ENCODE measurements at regions not wholly inside any gene's neighbourhood (a gene's known extent, or its start where the extent isn't known, plus 50 kb on each side); places are given as distances from the start of the nearest gene placed in this dataset.
"Not testable (repeated sequence)": the region's sequence is repeated elsewhere in the genome, so short reads cannot be mapped to it uniquely, and the experiment has no call there.

DNA sequence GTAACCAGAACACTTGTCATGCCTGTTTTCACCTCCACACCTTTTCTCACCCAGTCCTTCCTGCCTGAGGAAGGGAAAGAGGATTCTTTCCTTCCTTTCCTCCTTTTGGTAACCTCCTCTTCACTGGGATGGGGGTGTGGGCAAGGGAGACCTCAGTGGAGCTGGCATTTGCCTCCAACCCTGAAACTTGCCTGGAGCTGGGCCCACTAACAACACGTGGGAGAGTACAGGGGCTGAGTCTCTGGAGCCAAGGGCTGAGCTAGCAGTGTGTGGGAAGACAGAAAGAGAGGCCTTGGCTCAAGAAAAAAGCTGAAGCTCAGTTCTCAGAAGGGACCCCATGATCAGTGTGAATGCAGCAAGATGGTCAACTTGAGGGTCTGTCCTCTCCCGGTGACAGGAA is 86.6 kb upstream of the SLC6A11 start:
- H3K36me3 Mint-ChIP-seq (ENCODE audit: low read depth) = no peaks in the 10 kb centered on the region; the same call in 1 of the 2 replicates
- no peak overlapping the region for H3K27ac Mint-ChIP-seq
- H3K4me3 Mint-ChIP-seq = no peak overlapping the region
- TF ChIP-seq CTCF (IDR thresholded peaks at IDR 0.05) = no peak
- H3K27me3 Mint-ChIP-seq (ENCODE audit: insufficient read depth) = peaks cover 20% of the 10 kb centered on the region
- no peak for DNase-seq
- H3K4me1 Mint-ChIP-seq (ENCODE audit: low read depth) = no peaks in the 10 kb centered on the region
- peaks cover 26% of the 10 kb centered on the region for H3K9me3 Mint-ChIP-seq

GRCh38 chr3:10732292-10732691 is 83.7 kb upstream of the SLC6A11 start:
- TF ChIP-seq CTCF (IDR thresholded peaks at IDR 0.05) = no peak
- Mint-ChIP-seq H3K9me3 (peaks cover 26% of the 10 kb centered on the region), H3K36me3 (ENCODE audit: low read depth) (no peaks in the 10 kb centered on the region; the same call in 1 of the 2 replicates), H3K27me3 (ENCODE audit: insufficient read depth) (peaks cover 12% of the 10 kb centered on the region), H3K4me1 (ENCODE audit: low read depth) (no peaks in the 10 kb centered on the region), H3K27ac (no peak overlapping the region), H3K4me3 (no peak overlapping the region)
- DNase-seq = no peak

GRCh38 chr3:10733297-10733696 is 82.7 kb upstream of the SLC6A11 start:
- Mint-ChIP-seq H3K27me3 (ENCODE audit: insufficient read depth) (peaks cover 15% of the 10 kb centered on the region), H3K36me3 (ENCODE audit: low read depth) (no peaks in the 10 kb centered on the region; the same call in 1 of the 2 replicates), H3K9me3 (peaks cover 26% of the 10 kb centered on the region), H3K4me1 (ENCODE audit: low read depth) (no peaks in the 10 kb centered on the region), H3K4me3 (no peak overlapping the region), H3K27ac (no peak overlapping the region)
- no peak for TF ChIP-seq CTCF (IDR thresholded peaks at IDR 0.05)
- no peak for DNase-seq

GRCh38 chr3:10736444-10736843 is 79.6 kb upstream of the SLC6A11 start:
- H3K36me3 Mint-ChIP-seq (ENCODE audit: low read depth); DNase-seq; H3K4me1 Mint-ChIP-seq (ENCODE audit: low read depth); H3K4me3 Mint-ChIP-seq; H3K27ac Mint-ChIP-seq: not testable (repeated sequence)
- H3K27me3 Mint-ChIP-seq (ENCODE audit: insufficient read depth) = peaks cover 31% of the 10 kb centered on the region
- peaks cover 26% of the 10 kb centered on the region for H3K9me3 Mint-ChIP-seq

GRCh38 chr3:10737785-10738184 is 78.2 kb upstream of the SLC6A11 start:
- TF ChIP-seq CTCF (IDR thresholded peaks at IDR 0.05) = no peak
- H3K36me3 Mint-ChIP-seq (ENCODE audit: low read depth) = no peaks in the 10 kb centered on the region; the same call in 1 of the 2 replicates
- no peak overlapping the region for H3K4me3 Mint-ChIP-seq
- peaks cover 16% of the 10 kb centered on the region for H3K9me3 Mint-ChIP-seq
- DNase-seq = no peak
- no peak overlapping the region for H3K27ac Mint-ChIP-seq
- no peaks in the 10 kb centered on the region for H3K4me1 Mint-ChIP-seq (ENCODE audit: low read depth)
- H3K27me3 Mint-ChIP-seq (ENCODE audit: insufficient read depth) = peaks cover 36% of the 10 kb centered on the region

- H3K27me3 Mint-ChIP-seq (ENCODE audit: insufficient read depth) = peaks cover 39% of the 10 kb centered on the region
- DNase-seq = peak; percentile 40
- TF ChIP-seq CTCF (IDR thresholded peaks at IDR 0.05) = peak; percentile 94
- H3K4me1 Mint-ChIP-seq (ENCODE audit: low read depth) = no peaks in the 10 kb centered on the region
- no peak overlapping the region for H3K4me3 Mint-ChIP-seq
- H3K36me3 Mint-ChIP-seq (ENCODE audit: low read depth) = no peaks in the 10 kb centered on the region
- no peak overlapping the region for H3K27ac Mint-ChIP-seq
- H3K9me3 Mint-ChIP-seq = peaks cover 6% of the 10 kb centered on the region
Measured at GRCh38 chr3:10738688-10739372, 77.2 kb upstream of the SLC6A11 start.

Data from HFFc6 (cell line).